ENCODE measurements at regions not wholly inside any gene's neighbourhood (a gene's known extent, or its start where the extent isn't known, plus 50 kb on each side); places are given as distances from the start of the nearest gene placed in this dataset.

- TF ChIP-seq CTCF (conservative IDR thresholded peaks at IDR 0.05; ENCODE audit: low read depth, low read length), result no peak
- no peak for TF ChIP-seq MXI1 (IDR thresholded peaks at IDR 0.05; ENCODE audit: borderline replicate concordance, low read depth, low read length)
- no peak for TF ChIP-seq RAD21 (IDR thresholded peaks at IDR 0.05; ENCODE audit: low read length)
- no peak for TF ChIP-seq MAFK (IDR thresholded peaks at IDR 0.05; ENCODE audit: low read depth, low read length)
- TF ChIP-seq POLR2A (IDR thresholded peaks at IDR 0.05; ENCODE audit: low read depth, low read length), result no peak
- TF ChIP-seq BHLHE40 (IDR thresholded peaks at IDR 0.05; ENCODE audit: low read depth, low read length), result no peak
- no peak for TF ChIP-seq NFE2L2 (IDR thresholded peaks at IDR 0.05; ENCODE audit: low read depth, low read length)
- TF ChIP-seq USF2 (IDR thresholded peaks at IDR 0.05; ENCODE audit: low read depth, low read length), result no peak
- no peak for TF ChIP-seq RFX5 (IDR thresholded peaks at IDR 0.05; ENCODE audit: low read depth, low read length)
- no peak for TF ChIP-seq SMC3 (IDR thresholded peaks at IDR 0.05; ENCODE audit: low read depth, low read length)
- no peak for TF ChIP-seq CEBPB (IDR thresholded peaks at IDR 0.05; ENCODE audit: low read depth, low read length)
Measured at GRCh38 chr7:16028636-16029035, 342.2 kb upstream of the MEOX2 start.
